Naive thymus-derived CD4-positive, alpha-beta T cell (primary cell): ENCODE measurements at regions not wholly inside any gene's neighbourhood (a gene's known extent, or its start where the extent isn't known, plus 50 kb on each side); places are given as distances from the start of the nearest gene placed in this dataset.

Source experiments
- ATAC-seq: fragments of 150-1000 bp; cut with Tn5 transposase; 2 replicates; pipeline ENCODE4 v1.10.0; 2021; ENCODE audit warnings: mild to moderate bottlenecking, moderate library complexity
- CTCF ChIA-PET: fragments of 350-600 bp; sonication (Branson Sonifier 250); formaldehyde crosslinking; loops from one replicate; lab custom pipeline; 2021; ENCODE audit warnings: antibody characterized with exemption; lab: Charles Lee
- POLR2A ChIA-PET: fragments of 350-600 bp; sonication (Branson Sonifier 250); formaldehyde crosslinking; loops from one replicate; lab custom pipeline; 2021; ENCODE audit warnings: antibody characterized with exemption, inconsistent platforms; lab: Charles Lee
- DNase-seq, 9 donors: peaks; one replicate each; pipeline versions ENCODE4 v3.0.0 to v3.0.0-alpha.2; 2020 to 2022; ENCODE audit warnings: mixed read lengths in 1 of 9
- H3K27ac ChIP-seq: one replicate; pipeline ENCODE4 v1.7.0; 2013; ENCODE audit warnings: mild to moderate bottlenecking, low read depth, low read length, moderate library complexity
- H3K27me3 ChIP-seq, 2 donors: one replicate each; pipeline ENCODE4 v1.7.0; 2013; ENCODE audit warnings: low read length in 2 of 2, mild to moderate bottlenecking in 2 of 2, moderate library complexity in 2 of 2; ENCODE audit not compliant: control insufficient read depth in 2 of 2, insufficient read depth in 2 of 2
- H3K36me3 ChIP-seq, 3 experiments: 1 replicate in 2 of 3; 2 replicates in 1 of 3; pipeline ENCODE4 v1.7.0; 2013; ENCODE audit warnings: low read length in 3 of 3, mild to moderate bottlenecking in 3 of 3, moderate library complexity in 1 of 3; ENCODE audit not compliant: insufficient read depth in 3 of 3, control insufficient read depth in 2 of 3
- H3K4me1 ChIP-seq, 2 donors: one replicate each; pipeline ENCODE4 v1.7.0; 2013; ENCODE audit warnings: low read length in 2 of 2, mild to moderate bottlenecking in 2 of 2, moderate library complexity in 1 of 2; ENCODE audit not compliant: control insufficient read depth in 2 of 2, insufficient read depth in 2 of 2
- H3K4me3 ChIP-seq: 2 replicates; pipeline ENCODE4 v1.7.0; 2013; ENCODE audit warnings: mild to moderate bottlenecking, low read length
- H3K9me3 ChIP-seq, 3 experiments: 1 replicate in 2 of 3; 2 replicates in 1 of 3; pipeline ENCODE4 v1.7.0; 2013; ENCODE audit warnings: low read length in 3 of 3; ENCODE audit not compliant: control insufficient read depth in 2 of 3
- H3K27ac Mint-ChIP-seq, 9 donors: one replicate each; pipeline ENCODE4 v1.8.0; 2020 to 2022; ENCODE audit warnings: mixed read lengths in 9 of 9, mild to moderate bottlenecking in 8 of 9, moderate library complexity in 5 of 9, inconsistent platforms in 2 of 9
- H3K27me3 Mint-ChIP-seq, 5 donors: one replicate each; pipeline ENCODE4 v1.8.0; 2021 to 2022; ENCODE audit warnings: mixed read lengths in 5 of 5, mild to moderate bottlenecking in 1 of 5
- H3K36me3 Mint-ChIP-seq, 5 donors: one replicate each; pipeline ENCODE4 v1.8.0; 2020 to 2022; ENCODE audit warnings: mixed read lengths in 5 of 5, mild to moderate bottlenecking in 3 of 5, inconsistent platforms in 1 of 5
- H3K4me1 Mint-ChIP-seq, 7 donors: one replicate each; pipeline ENCODE4 v1.8.0; 2020 to 2022; ENCODE audit warnings: mixed read lengths in 7 of 7, mild to moderate bottlenecking in 3 of 7, inconsistent platforms in 1 of 7
- H3K4me3 Mint-ChIP-seq, 10 donors: one replicate each; pipeline ENCODE4 v1.8.0; 2020 to 2022; ENCODE audit warnings: mild to moderate bottlenecking in 10 of 10, mixed read lengths in 10 of 10, moderate library complexity in 6 of 10, inconsistent platforms in 2 of 10
- H3K9me3 Mint-ChIP-seq, 11 donors: one replicate each; pipeline ENCODE4 v1.8.0; 2020 to 2022; ENCODE audit warnings: mixed read lengths in 11 of 11, mild to moderate bottlenecking in 4 of 11, inconsistent platforms in 1 of 11, moderate library complexity in 1 of 11
- intact Hi-C, 2 donors: fragments of 100-400 bp; cut with micrococcal nuclease; formaldehyde crosslinking; loops; one replicate each; pipeline ENCODE4 v1.15.1; 2023

GRCh38 chr10:31754803-31755624 lies 173.6 kb downstream of the ARHGAP12 start:
- CTCF ChIA-PET, result interaction anchor here (0.5 to 0.7 kb wide), 2 partner anchors 15 to 25 kb away, joined by 4 to 5 read pairs; no protein-coding TSS in a partner anchor
- H3K36me3 Mint-ChIP-seq, result no peaks in the 10 kb centered on the region
- H3K27ac Mint-ChIP-seq, result peak overlapping the region in 2 of 9 donors; percentile 42 to 63
- no peaks in the 10 kb centered on the region for H3K9me3 Mint-ChIP-seq
- Histone ChIP-seq H3K27ac (no peak overlapping the region), H3K27me3 (no peaks in the 10 kb centered on the region), H3K9me3 (no peaks in the 10 kb centered on the region), H3K4me1 (no peaks in the 10 kb centered on the region), H3K4me3 (no peak overlapping the region), H3K36me3 (no peaks in the 10 kb centered on the region)
- intact Hi-C loops, result no loop called here
- DNase-seq, result no peak
- ATAC-seq, result no peak
- no peak overlapping the region for H3K4me3 Mint-ChIP-seq
- peaks cover 0 to 17% (median 11%) of the 10 kb centered on the region in 7 donors for H3K4me1 Mint-ChIP-seq
- H3K27me3 Mint-ChIP-seq, result no peaks in the 10 kb centered on the region
- POLR2A ChIA-PET, result no interaction called here

GRCh38 chr10:31753681-31754080 lies 174.9 kb downstream of the ARHGAP12 start:
- H3K27ac Mint-ChIP-seq, result no peak overlapping the region
- POLR2A ChIA-PET, result interaction anchor here (0.6 kb wide), 1 partner anchor 626 kb away, joined by 3 read pairs; no protein-coding TSS in a partner anchor
- H3K9me3 Mint-ChIP-seq, result no peaks in the 10 kb centered on the region
- no peak for ATAC-seq
- H3K4me3 ChIP-seq, result no peak overlapping the region
- no peaks in the 10 kb centered on the region for H3K36me3 Mint-ChIP-seq
- H3K27me3 Mint-ChIP-seq, result no peaks in the 10 kb centered on the region
- peaks cover 0 to 12% (median 5%) of the 10 kb centered on the region in 7 donors for H3K4me1 Mint-ChIP-seq
- CTCF ChIA-PET, result no interaction called here
- no peaks in the 10 kb centered on the region for H3K27me3 ChIP-seq
- H3K4me3 Mint-ChIP-seq, result no peak overlapping the region
- H3K27ac ChIP-seq, result no peak overlapping the region
- intact Hi-C loops, result no loop called here
- H3K9me3 ChIP-seq, result no peaks in the 10 kb centered on the region
- no peaks in the 10 kb centered on the region for H3K36me3 ChIP-seq
- DNase-seq, result no peak
- no peaks in the 10 kb centered on the region for H3K4me1 ChIP-seq

- CTCF ChIA-PET, result interaction anchor here (0.6 to 1.2 kb wide), 2 partner anchors 65 to 1033 kb away, joined by 3 read pairs; no protein-coding TSS in a partner anchor
- no peak overlapping the region for H3K4me3 ChIP-seq
- Mint-ChIP-seq H3K36me3 (no peaks in the 10 kb centered on the region), H3K4me3 (no peak overlapping the region), H3K27ac (no peak overlapping the region), H3K27me3 (no peaks in the 10 kb centered on the region), H3K9me3 (no peaks in the 10 kb centered on the region), H3K4me1 (peaks cover 0 to 18% (median 0%) of the 10 kb centered on the region in 7 donors)
- H3K36me3 ChIP-seq, result no peaks in the 10 kb centered on the region
- DNase-seq (no peak), ATAC-seq (no peak)
- H3K27me3 ChIP-seq, result no peaks in the 10 kb centered on the region
- no peak overlapping the region for H3K27ac ChIP-seq
- intact Hi-C loops, result no loop called here
- H3K9me3 ChIP-seq, result no peaks in the 10 kb centered on the region
- no peaks in the 10 kb centered on the region for H3K4me1 ChIP-seq
- POLR2A ChIA-PET, result no interaction called here
Measured at GRCh38 chr10:31752170-31752569, 176.5 kb downstream of the ARHGAP12 start.

- Mint-ChIP-seq H3K4me1 (peaks cover 0 to 22% (median 0%) of the 10 kb centered on the region in 7 donors), H3K36me3 (no peaks in the 10 kb centered on the region), H3K4me3 (no peak overlapping the region), H3K27ac (no peak overlapping the region), H3K27me3 (no peaks in the 10 kb centered on the region), H3K9me3 (no peaks in the 10 kb centered on the region)
- ChIA-PET CTCF (interaction anchor here (1.2 kb wide), 1 partner anchor 1033 kb away, joined by 3 read pairs; no protein-coding TSS in a partner anchor), POLR2A (no interaction called here)
- no peak for ATAC-seq
- Histone ChIP-seq H3K4me3 (no peak overlapping the region), H3K36me3 (no peaks in the 10 kb centered on the region), H3K9me3 (no peaks in the 10 kb centered on the region), H3K27ac (no peak overlapping the region), H3K4me1 (no peaks in the 10 kb centered on the region), H3K27me3 (no peaks in the 10 kb centered on the region)
- intact Hi-C loops, result no loop called here
- no peak for DNase-seq
Measured at GRCh38 chr10:31751738-31752080, 176.9 kb downstream of the ARHGAP12 start.

GRCh38 chr10:31751051-31751737 lies 177.4 kb downstream of the ARHGAP12 start:
- POLR2A ChIA-PET, result no interaction called here
- Histone ChIP-seq H3K4me1 (no peaks in the 10 kb centered on the region), H3K36me3 (no peaks in the 10 kb centered on the region), H3K27ac (no peak overlapping the region), H3K4me3 (no peak overlapping the region), H3K9me3 (no peaks in the 10 kb centered on the region), H3K27me3 (no peaks in the 10 kb centered on the region)
- ATAC-seq (peak; percentile 91), DNase-seq (no peak)
- Mint-ChIP-seq H3K27me3 (no peaks in the 10 kb centered on the region), H3K36me3 (no peaks in the 10 kb centered on the region), H3K4me3 (no peak overlapping the region), H3K9me3 (no peaks in the 10 kb centered on the region), H3K27ac (no peak overlapping the region), H3K4me1 (peaks cover 0 to 24% (median 0%) of the 10 kb centered on the region in 7 donors)
- CTCF ChIA-PET, result no interaction called here
- intact Hi-C loops, result no loop called here

GRCh38 chr10:31749981-31750840 lies 178.4 kb downstream of the ARHGAP12 start:
- H3K9me3 ChIP-seq, result no peaks in the 10 kb centered on the region
- H3K36me3 ChIP-seq, result no peaks in the 10 kb centered on the region
- ChIA-PET POLR2A (no interaction called here), CTCF (no interaction called here)
- H3K4me3 Mint-ChIP-seq, result no peak overlapping the region
- H3K27ac Mint-ChIP-seq, result peak overlapping the region in 1 of 9 donors; percentile 12
- H3K27ac ChIP-seq, result no peak overlapping the region
- no peak for ATAC-seq
- intact Hi-C loops, result loop anchor here (5.0 kb wide), 1 partner anchor 43 kb away; no protein-coding TSS in a partner anchor
- H3K36me3 Mint-ChIP-seq, result no peaks in the 10 kb centered on the region
- peaks cover 0 to 4% of the 10 kb centered on the region in 2 donors for H3K4me1 ChIP-seq
- peaks cover 0 to 34% (median 6%) of the 10 kb centered on the region in 7 donors for H3K4me1 Mint-ChIP-seq
- no peaks in the 10 kb centered on the region for H3K27me3 ChIP-seq
- DNase-seq, result no peak
- H3K4me3 ChIP-seq, result no peak overlapping the region
- H3K27me3 Mint-ChIP-seq, result no peaks in the 10 kb centered on the region
- no peaks in the 10 kb centered on the region for H3K9me3 Mint-ChIP-seq
